Omental fat pad (tissue), 3 donors: ENCODE measurements at regions not wholly inside any gene's neighbourhood (a gene's known extent, or its start where the extent isn't known, plus 50 kb on each side); places are given as distances from the start of the nearest gene placed in this dataset.
"Not testable (repeated sequence)": the region's sequence is repeated elsewhere in the genome, so short reads cannot be mapped to it uniquely, and the experiment has no call there.

Experiments used
- ATAC-seq: fragments of 150-250 bp; one replicate; pipeline ENCODE4 v1.9.1; 2016; ENCODE audit warnings: mild to moderate bottlenecking, moderate library complexity; ENCODE audit not compliant: low FRiP score
- DNase-seq: peaks from one replicate; pipeline ENCODE4 v3.0.0-alpha.2; 2019; ENCODE audit warnings: low spot score
- TF ChIP-seq, protein P1 (sequence below), 3 donors: fragments of 450-650 bp; IDR thresholded peaks; one replicate each; pipeline ENCODE4 v1.5.1; 2016 to 2017; ENCODE audit warnings: antibody characterized with exemption in 3 of 3, mild to moderate bottlenecking in 3 of 3, moderate library complexity in 2 of 3

DNA sequence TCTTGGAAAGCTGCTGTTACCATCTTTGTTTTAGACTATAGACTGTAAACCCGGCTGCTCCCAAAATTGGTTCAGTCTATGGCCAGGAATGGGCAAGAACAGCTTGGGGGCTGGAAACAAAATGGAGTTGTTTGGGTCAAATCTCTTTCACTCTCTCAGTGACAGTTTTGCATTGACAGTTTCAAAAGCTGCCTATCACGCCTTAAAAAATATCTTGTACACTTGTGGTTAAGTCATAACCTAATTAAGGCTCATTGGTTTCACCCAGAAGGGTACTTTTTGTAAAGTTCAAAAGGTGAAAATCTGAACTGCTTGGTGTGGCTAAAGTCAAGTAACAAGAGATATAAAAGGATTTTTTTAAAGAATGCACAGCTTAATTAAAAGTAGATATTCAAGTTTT is 76.1 kb upstream of the PRL start:
- no peak for DNase-seq
- no peak for ATAC-seq
- TF ChIP-seq, protein P1, sequence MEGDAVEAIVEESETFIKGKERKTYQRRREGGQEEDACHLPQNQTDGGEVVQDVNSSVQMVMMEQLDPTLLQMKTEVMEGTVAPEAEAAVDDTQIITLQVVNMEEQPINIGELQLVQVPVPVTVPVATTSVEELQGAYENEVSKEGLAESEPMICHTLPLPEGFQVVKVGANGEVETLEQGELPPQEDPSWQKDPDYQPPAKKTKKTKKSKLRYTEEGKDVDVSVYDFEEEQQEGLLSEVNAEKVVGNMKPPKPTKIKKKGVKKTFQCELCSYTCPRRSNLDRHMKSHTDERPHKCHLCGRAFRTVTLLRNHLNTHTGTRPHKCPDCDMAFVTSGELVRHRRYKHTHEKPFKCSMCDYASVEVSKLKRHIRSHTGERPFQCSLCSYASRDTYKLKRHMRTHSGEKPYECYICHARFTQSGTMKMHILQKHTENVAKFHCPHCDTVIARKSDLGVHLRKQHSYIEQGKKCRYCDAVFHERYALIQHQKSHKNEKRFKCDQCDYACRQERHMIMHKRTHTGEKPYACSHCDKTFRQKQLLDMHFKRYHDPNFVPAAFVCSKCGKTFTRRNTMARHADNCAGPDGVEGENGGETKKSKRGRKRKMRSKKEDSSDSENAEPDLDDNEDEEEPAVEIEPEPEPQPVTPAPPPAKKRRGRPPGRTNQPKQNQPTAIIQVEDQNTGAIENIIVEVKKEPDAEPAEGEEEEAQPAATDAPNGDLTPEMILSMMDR (IDR thresholded peaks at IDR 0.05), result no peak

DNA sequence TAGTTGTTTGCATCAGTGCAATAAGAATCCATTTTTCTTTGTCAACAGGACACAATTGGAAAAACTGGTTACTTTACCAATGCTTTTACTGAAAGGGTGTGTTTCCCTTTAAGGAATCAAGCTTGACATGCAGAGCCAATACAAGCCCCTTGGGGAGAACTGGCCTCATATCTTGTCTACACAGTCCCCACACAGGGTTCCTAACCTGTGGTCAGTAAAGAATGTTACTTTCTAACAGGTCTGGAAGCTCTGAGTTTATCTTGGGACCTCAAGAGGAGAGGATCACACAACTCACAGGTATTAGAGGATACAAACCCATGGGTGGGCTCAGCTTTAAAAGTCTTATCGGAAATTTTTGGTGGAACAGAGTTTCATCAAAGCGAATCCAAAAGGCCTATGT is 78.1 kb upstream of the PRL start:
- ATAC-seq, DNase-seq: not testable (repeated sequence)

DNA sequence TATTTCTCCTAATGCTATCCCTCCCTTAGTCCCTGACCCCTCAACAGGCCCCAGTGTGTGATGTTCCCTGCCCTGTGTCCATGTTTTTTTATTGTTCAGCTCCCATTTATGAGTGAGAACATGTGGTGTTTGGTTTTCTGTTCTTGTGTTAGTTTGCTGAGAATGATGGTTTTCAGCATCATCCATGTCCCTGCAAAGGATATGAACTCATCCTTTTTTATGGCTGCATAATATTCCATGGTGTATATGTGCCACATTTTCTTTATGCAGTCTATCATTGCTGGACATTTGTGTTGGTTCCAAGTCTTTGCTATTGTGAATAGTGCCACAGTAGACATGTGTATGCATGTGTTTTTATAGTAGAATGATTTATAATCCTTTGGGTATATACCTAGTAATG is 79.5 kb upstream of the PRL start:
- not testable (repeated sequence) for ATAC-seq, DNase-seq

DNA sequence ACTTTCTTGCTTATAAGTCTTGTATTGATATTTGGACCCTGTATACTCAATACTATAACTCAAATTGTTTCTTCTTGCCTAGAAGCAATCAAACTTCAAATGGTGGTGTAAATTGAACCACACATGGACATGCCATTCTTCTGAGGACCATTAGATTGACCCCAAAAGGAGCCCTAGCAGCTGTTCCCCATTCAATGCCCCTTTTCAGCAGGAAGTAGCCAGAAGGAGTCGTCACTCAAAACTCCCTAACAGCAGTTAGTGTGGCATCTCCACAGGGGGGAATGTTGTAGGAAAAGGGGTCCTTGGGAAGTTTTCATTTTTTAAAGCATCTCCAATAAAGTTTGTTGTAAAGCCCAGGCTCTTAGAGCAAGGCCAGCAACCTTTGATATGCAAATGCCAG is 81.7 kb upstream of the PRL start:
- not testable (repeated sequence) for ATAC-seq, DNase-seq

DNA sequence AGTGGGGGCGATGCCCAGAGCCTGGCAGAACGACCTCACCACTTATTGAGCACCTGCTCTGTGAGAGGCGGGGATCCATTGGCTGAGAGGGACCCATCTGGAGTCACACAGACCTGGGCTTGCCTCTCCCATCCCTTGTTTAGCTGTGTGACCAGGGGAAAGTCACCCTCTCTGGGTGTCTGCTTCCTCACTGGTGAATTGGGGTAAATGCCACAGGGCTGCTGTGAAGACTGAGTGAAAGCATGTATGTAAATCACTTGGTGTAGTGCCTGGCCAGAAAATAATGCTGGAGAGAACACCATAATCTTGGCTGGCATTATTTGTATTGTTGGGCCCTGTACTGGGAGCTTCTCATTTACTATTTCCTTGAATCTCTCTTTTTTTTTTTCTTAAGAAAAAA is 83.4 kb upstream of the PRL start:
- DNase-seq, result no peak
- TF ChIP-seq, protein P1 (IDR thresholded peaks at IDR 0.05), result no peak
- no peak for ATAC-seq

DNA sequence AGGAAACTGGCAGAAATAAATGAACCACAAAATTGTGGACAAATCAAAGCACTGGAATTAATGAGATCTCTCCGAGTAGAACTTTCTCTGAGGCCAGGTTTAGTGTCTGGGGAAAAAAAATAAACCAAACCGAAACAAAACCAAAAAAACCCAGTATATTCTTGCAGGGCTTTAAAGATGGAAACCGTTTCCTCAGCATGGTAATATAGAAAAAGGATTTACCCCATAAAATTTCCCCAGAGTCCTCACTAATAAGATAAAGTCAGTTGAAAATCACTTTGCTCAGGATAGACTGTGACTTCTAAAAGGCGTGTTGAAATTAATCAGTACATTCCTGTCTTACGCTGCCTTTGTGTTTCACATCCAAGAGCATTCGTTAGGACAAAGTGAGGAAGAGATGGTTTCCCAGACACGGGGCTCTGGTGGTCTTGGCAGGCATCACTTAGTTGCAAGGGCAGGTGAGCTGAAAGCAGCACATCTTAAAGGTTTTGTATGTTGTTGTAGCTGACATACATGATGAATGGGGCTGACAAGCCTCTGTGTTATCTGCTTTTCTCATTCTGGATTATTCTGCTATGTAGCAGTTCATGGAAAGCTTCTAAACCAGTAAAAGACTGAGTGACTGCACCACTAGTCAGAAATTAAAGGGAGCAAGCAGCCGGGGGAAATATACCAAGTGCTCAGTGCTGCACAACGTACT is 85.2 kb upstream of the PRL start:
- ATAC-seq (no peak), DNase-seq (no peak)
- TF ChIP-seq, protein P1 (IDR thresholded peaks at IDR 0.05), result no peak

DNA sequence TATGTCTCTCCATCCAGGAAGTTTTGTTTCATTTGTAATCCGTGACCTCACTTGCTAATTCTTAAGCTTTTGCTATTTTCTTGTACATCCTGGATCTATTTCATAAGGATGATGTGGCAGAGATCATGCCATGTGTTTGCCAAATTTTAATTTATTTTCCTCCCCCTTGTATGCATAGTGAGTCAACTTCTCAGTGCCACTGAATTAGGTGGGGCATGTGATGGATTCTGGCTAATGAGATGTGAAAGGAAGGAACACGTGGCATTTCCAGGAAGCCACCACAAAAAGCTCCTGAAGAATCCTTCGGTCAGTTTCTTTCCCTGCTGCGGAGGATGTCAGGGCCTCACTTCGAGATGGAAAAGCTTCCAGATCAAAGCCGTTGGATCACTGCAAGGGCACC is 86.2 kb upstream of the PRL start:
- DNase-seq (no peak), ATAC-seq (no peak)
- TF ChIP-seq, protein P1 (IDR thresholded peaks at IDR 0.05), result no peak

DNA sequence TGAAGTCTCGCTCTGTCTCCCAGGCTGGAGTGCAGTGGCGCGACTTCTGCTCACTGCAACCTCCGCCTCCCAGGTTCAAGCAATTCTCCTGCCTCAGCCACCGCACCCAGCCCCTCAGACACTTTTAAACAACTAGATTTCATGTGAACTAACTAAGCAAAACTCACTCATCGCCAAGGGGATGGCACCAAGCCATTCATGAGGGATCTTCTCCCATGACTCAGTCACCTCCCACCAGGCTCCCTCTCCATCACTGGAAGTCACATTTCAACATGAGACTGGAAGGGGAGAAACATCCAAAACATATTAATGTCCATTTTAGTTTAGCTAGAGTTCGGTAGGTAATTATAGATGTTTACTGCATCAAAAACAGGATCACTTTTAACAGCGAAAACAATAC is 95.9 kb upstream of the PRL start:
- TF ChIP-seq, protein P1 (IDR thresholded peaks at IDR 0.05), result no peak
- DNase-seq (no peak), ATAC-seq (no peak)

DNA sequence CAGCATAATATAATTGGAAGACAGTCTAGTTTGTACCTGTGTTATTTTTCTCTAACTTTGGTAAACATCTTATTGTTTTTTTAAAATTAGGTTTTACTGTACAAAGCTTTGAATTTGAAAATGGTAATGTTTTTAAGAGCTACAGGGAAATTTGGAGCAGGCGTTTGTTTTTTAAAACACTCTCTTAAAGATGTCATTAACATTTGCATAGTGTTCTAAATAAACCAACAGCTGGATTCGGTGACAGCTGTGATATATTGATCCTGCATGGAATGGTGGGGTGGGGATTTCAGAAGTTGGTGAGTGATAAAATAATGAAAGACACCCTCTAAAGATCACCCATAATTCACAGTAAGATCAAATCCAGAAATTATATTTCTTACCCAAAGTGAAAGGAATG is 97.9 kb upstream of the PRL start:
- DNase-seq (no peak), ATAC-seq (no peak)
- TF ChIP-seq, protein P1 (IDR thresholded peaks at IDR 0.05), result no peak
